HG03571 (cell line): ENCODE measurements at regions not wholly inside any gene's neighbourhood (a gene's known extent, or its start where the extent isn't known, plus 50 kb on each side); places are given as distances from the start of the nearest gene placed in this dataset.
"Not testable (repeated sequence)": the region's sequence is repeated elsewhere in the genome, so short reads cannot be mapped to it uniquely, and the experiment has no call there.

Experiments
- ATAC-seq: cut with Tn5 transposase; IDR thresholded peaks from one replicate; pipeline ENCODE4 v1.9.1; 2021; ENCODE audit not compliant: unreplicated experiment

DNA sequence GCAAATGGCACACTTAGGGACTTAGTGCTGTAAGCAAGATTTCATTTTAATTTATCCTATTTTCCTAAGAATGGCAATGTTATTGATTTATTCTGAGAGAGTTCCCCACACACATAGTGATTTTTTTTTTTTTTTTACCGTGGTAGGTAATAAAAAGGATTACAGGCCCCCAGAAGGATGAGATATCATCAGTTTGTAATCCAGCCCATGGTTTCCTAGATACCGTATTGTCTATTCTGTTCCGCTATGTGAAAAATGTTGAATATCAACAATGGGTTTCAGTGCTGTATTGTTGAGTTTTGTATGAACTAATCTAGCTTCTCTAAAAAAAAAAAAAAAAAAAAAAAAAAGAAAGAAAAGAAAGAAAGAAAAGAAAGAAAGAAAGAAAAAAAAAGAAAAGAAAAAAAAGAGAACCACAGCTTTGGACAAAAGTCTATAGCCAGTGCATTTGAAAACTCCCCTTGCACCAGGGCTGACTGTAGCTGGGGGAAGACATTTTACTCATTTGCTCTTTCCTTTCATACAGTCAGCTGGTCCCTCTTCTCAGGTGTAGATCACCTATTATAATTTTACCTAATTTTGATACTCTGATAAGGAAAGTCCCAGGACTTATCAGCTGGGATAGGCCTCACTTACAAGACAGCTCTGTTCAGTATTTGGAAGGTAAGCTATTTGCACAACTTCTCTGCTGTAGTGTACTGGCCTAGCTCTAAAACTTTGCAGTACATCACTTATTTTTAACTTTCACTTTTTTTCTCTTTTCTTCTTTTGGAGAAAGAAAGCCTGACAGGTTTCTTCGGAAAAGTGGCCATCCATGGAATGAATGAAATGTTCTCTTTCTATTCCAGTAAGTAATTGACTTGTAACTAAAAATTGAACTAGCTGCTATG, 101.4 kb upstream of the SOX2 start:
- ATAC-seq, result no peak

DNA sequence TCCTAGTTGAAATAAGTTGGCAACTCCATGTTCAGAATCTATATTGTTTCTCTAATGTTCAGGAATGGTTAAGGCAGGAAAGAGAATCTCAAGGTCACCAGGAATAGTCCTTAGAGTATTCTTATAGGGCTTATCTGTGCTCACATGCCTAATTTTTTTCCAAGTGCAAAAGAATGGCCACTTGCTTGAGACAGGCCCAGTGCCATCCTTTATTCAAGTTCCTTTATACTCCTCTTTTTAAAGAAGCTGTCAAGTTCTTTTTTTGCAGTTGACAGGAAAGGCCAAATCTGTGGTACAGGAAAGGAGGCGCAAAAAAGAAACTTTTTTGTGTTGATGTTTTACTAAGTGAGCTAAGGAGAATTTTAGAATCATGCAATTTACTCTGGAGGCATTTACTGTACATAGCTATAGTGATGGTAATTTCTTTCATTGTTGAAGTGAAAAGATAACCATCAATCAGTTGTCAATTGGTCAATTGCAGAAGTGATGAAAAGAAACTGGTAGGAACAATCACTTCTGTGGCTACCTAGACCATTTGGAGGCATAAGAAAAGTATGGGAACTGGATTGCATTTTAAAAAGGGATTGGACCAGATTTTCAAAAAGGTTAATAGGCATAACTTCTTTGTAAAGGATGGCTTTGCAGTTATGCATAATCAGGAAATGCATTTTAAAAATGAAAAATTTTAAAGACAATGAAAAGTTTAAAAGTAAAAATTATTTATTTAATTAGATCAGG, 102.5 kb upstream of the SOX2 start:
- ATAC-seq, result no peak

DNA sequence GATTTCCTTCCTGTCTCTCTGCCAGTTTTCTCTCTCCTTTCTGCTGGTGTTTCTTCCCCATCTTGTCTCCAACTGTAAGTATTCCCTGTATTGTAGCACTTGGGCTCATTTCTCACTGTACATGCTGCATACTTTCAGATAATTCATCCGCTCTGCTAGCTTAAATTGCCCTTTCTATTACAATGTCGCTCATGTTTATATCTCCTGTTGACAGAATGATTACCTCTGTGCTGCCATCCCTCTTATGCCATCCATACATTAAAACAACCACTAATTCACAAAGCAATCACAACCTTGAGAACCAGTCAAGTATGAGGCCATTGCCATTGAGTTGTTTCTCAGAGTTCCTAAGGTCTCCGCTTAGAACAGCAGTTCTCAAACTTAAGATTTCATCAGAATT, 107.5 kb upstream of the SOX2 start:
- no peak for ATAC-seq

DNA sequence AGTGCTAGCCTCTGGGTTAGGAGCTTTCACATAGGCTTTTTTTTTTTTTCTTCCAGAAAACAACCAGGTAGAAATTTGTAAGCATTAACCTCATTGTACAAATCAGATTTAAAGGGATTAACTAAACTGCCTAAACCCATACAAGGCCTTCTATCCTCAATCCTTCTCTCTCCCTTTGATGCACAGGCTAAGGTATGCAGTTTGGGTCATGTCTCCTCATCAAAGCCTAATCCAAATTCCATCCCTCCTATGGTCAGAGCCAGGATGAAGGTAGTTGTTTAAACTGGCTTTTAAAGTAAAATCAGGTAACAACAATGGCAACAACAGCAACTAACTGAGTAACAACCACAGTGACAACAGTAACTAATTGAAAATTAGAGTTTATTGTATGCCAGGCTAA, 115.6 kb upstream of the SOX2 start:
- no peak for ATAC-seq

DNA sequence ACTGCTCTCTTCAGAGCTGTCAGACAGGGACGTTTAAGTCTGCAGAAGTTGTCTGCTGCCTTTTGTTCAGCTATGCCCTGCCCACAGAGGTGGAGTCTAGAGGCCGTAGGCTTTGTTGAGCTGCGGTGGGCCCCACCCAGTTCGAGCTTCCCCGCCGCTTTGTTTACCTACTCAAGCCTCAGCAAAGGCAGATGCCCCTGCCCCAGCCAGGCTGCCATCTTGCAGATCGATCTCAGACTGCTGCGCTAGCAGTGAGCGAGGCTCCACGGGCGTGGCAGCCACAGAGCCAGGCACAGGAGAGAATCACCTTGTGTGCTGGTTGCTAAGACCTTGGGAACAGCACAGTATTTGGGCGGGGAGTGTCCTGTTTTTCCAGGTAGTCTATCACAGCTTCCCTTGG, 120.8 kb upstream of the SOX2 start:
- ATAC-seq, result not testable (repeated sequence)

GRCh38 chr3:181582619-181583018, 129.1 kb upstream of the SOX2 start:
- ATAC-seq, result no peak

DNA sequence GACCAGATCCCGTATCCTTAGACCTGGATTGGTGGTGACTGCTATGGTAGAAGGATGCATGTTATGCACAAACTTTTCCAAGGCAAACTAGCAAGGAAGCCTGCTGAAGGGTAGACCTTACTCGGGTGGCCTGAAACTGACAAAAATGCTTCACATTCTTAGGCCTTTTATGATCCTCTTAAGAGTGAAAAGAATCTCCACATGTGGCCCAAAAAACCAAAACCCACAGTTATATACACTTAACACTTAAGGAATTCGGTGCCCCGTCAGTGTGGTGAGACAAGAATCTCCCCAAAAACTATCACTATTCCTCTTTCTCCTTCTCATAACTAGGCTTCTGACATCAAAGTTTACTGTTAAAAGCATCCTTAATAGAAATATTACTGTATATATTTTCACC, 130.1 kb upstream of the SOX2 start:
- ATAC-seq, result no peak

DNA sequence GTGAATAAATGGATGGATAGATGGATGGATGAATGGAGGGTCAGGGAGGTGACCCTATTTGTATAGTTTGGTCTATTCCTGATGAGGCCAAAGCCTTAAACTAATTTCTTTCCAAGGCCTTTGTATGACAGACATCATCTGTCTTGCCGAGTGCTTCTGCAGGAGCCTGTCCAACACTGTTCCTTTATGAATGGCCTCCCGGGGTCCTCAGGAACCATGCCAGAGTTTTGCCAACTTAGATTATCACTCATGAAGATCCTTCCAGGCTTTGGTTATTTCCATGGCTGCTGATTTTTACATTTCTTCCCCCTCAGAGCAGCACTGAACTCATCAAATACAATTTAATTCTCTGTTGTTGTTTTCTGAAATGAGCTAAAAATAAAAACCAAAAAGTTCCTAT, 133.0 kb upstream of the SOX2 start:
- ATAC-seq, result no peak

DNA sequence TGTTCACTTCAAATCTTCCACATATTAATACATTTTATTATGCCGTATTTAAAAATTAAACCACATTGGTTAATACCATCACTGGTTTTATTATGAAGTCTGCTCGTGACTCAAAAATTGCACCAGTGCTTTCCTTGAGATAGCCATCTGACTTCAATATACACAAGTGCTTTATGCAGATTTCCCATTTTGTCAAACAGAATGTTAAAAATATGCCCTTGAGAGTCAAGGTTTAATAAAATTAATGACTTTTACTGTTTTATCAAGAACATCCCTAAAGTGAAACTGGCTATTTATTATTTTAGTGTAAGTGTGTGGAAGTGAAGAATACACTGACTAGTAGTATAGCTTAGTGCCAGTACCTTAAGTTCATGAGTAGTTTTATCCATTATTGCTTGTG, 139.3 kb upstream of the SOX2 start:
- no peak for ATAC-seq

DNA sequence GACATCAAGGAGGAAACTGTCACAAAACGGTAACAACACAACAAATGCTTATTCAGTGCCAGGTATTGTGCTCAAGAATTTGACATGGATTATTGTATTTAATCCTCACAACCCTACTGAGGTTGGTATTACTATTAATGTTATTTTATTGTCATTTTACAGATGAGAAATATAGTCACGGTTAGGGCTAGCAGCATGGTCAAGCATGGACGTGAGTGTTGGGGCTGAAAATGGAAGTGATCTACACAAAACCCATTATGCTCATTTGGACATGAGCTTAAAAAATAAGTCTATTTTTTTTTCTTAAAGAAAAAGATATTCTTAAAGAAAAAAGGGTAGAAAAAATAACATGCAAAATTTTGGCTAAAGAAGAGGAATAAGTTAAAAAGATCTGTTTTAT, 141.3 kb upstream of the SOX2 start:
- no peak for ATAC-seq

GRCh38 chr3:181569356-181569940, 142.3 kb upstream of the SOX2 start:
- no peak for ATAC-seq

DNA sequence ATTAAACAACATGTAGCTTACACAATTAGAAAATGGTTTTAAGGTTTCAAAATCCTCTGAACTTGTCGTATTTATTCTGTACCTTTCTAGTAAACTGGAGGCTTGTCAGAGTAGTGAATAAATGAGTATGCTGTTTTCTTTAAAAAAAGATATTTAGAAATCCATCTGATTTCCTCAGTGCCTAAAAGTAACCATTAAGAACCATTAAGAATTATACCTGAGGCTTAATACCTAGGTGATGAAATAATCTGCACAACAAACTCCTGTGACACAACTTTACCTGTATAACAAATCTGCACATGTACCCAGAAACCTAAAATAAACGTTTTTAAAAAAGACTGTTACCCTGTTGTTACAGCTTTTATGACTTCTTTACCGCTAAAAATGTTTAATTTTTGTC, 143.0 kb upstream of the SOX2 start:
- ATAC-seq, result no peak

GRCh38 chr3:181568248-181568647, 143.5 kb upstream of the SOX2 start:
- no peak for ATAC-seq

DNA sequence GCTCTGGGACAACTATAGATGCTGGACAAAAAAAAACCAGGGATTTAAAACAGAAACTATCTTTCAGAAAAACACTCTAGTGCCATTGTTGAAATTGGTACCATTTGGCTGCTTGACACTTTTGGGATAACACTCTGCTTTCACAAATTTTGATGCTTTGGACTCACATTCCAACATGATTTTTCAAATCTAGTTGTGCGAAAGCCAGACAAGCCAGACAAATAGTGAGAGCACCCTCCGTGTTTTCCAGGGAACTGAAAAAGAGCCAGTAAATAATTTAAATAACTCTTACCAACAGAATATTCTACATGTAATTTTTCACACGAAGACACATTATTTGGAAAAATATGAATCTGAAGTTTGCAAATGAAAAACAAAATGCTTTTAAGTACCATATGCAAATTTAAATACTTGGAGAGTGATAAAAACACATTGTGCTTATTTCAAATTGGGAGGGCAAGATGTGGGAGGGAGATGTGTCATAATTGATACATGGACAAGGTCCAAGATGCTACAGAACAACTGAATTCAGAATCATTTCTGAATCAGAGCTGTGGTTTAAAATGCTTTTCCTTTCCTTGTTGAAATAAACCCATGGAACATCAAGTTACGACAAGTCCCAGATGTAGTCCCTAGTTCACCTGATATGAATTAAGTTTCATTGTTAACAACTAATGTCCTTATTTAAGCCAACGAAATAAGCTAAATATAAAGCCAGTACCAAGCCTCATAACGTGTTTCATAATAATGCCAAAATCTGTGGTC, 144.2 kb upstream of the SOX2 start:
- no peak for ATAC-seq

DNA sequence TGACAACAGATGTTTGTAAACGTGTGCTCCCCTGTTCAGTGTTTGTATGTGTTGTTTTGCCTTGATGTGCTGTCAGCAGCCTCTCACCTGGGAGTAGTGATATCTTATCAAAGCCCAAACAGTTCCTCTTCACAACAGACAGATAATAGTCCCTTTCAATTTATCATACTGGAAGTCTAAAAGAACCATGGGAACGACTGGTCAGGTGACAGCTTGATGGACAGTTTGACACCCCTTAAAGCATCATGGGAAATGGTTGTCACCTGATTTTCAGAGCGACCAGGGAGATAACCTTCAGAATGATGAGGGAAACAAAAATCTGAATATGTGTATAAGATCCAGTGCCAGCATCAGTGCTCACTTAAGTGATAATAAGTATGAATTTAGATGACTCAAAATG, 146.3 kb upstream of the SOX2 start:
- ATAC-seq, result no peak

DNA sequence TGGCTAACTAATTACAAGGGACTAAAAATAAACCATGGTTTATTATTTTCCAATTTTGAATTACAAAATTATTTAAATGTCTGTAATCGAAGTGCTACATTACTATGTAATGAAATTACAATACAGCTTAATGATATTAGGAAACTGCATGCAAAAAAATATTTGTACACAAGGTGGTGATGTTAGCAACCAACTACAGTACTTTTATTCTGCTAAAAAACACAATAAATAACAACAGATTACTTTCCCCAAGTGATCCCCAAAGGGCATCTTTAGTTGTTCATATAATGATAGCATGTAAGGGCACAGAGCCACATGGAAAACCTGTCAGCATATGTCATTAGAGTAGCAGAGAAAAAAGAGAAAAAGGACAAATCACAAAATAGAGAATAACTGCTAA, 147.5 kb upstream of the SOX2 start:
- no peak for ATAC-seq

DNA sequence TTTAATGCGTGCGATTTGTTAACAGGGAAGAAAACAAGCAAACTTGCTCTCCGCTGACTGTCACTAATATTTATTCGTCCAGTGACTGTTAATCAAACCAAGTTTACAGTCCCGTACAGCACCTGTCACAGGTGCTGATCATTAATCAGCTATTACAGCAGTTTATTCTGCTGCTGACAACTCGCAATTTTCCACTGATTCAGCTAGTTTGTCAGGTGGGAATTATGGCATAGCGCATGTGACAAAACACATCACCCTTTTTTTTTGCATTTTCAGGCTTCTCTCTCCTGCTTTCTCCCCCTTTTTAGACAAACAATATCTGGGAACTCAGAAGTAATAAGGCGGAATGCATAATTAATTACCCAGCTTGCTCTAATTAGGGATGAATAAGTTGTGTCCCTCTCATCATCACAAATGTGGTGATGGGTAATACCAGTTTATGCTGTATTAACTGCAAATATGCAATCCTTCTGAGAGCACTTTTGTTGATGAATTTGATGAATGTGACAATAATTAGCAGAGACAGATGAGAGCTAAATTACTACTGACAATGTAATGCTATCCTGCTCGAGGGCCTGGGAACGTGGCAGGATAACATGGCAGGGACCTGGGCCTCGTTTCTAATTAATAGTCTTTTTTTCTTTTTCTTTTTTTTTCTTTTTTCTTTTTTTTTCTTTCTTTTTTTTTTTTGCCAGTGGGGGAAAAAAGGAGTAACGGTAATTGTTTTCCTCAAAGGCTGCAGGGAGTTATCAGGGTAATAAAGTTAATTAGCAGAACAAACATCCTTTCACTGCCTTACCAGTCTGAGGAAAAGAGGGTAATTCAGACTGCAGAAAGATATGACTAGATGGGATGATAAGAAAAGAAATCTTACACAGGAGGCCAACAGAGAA, 150.3 kb upstream of the SOX2 start:
- no peak for ATAC-seq

- no peak for ATAC-seq
Observed at GRCh38 chr3:181558870-181559269, 152.9 kb upstream of the SOX2 start.

- no peak for ATAC-seq
Observed at GRCh38 chr3:181555681-181556080, 156.0 kb upstream of the SOX2 start.

- ATAC-seq, result no peak
Observed at GRCh38 chr3:181554233-181554765, 157.4 kb upstream of the SOX2 start.
